Erythroblast (primary cell): ENCODE measurements at regions not wholly inside any gene's neighbourhood (a gene's known extent, or its start where the extent isn't known, plus 50 kb on each side); places are given as distances from the start of the nearest gene placed in this dataset.

Experiments
- GATA1 ChIP-seq: IDR thresholded peaks from 2 replicates; pipeline ENCODE4 v1.6.1; 2011; ENCODE audit warnings: low read depth, mild to moderate bottlenecking, control low read depth, low read length, moderate library complexity
- POLR2A ChIP-seq: IDR thresholded peaks from 2 replicates; pipeline ENCODE4 v1.6.1; 2011; ENCODE audit warnings: mild to moderate bottlenecking, low read length

GRCh38 chr3:106305882-106306435 is 437.1 kb upstream of the CBLB start:
- no peak for TF ChIP-seq POLR2A
- TF ChIP-seq GATA1 = no peak
